SK-N-SH (cell line): ENCODE measurements at regions not wholly inside any gene's neighbourhood (a gene's known extent, or its start where the extent isn't known, plus 50 kb on each side); places are given as distances from the start of the nearest gene placed in this dataset.

Experiments
- CTCF ChIA-PET: fragments of 300-600, 350-600 bp; formaldehyde crosslinking; extraction: SDS; loops from one replicate; lab custom pipeline; 2021; lab: Yijun Ruan, JAX
- POLR2A ChIA-PET: fragments of 350-600 bp; sonication (Branson Sonifier 250); formaldehyde crosslinking; extraction: SDS; loops from one replicate; lab custom pipeline; 2020; ENCODE audit warnings: antibody characterized with exemption, inconsistent platforms; lab: Yijun Ruan, JAX
- DNase-seq: peaks from one replicate; pipeline ENCODE4 v3.0.0; 2012
- H2AFZ ChIP-seq: fragments of 200-600 bp; sonication (generic); 2 replicates; pipeline ENCODE4 v1.8.1; 2016; ENCODE audit warnings: antibody characterized with exemption, mild to moderate bottlenecking, low read depth
- H3F3A ChIP-seq: fragments of 200-600 bp; sonication (generic); replicated peaks from 2 replicates; pipeline ENCODE3; 2016; ENCODE audit warnings: antibody characterized with exemption, mild to moderate bottlenecking; ENCODE audit not compliant: insufficient read depth
- H3K27ac ChIP-seq, 2 experiments: fragments of 200-500 bp in 1 of 2; fragments of 200-600 bp in 1 of 2; sonication (Bioruptor generic) in 1 of 2; sonication (generic), shearing (Covaris generic) in 1 of 2; 2 replicates each; pipeline versions ENCODE4 v1.5.1 to v1.6.1; 2014 to 2016; ENCODE audit warnings: low read depth in 2 of 2, inconsistent platforms in 1 of 2, low read length in 1 of 2, mild to moderate bottlenecking in 1 of 2, mixed read lengths in 1 of 2
- H3K27me3 ChIP-seq: fragments of 200-600 bp; sonication (generic), shearing (Covaris generic); 2 replicates; pipeline ENCODE4 v1.6.1; 2016; ENCODE audit warnings: mixed run types; ENCODE audit not compliant: insufficient read depth
- H3K36me3 ChIP-seq, 2 experiments: fragments of 200-500 bp in 1 of 2; fragments of 200-600 bp in 1 of 2; sonication (Bioruptor generic) in 1 of 2; sonication (generic) in 1 of 2; replicated peaks in 1 of 2; 2 replicates each; pipeline versions ENCODE3 to v1.5.1; 2014 to 2016; ENCODE audit warnings: low read length in 1 of 2, mild to moderate bottlenecking in 1 of 2; ENCODE audit not compliant: insufficient read depth in 2 of 2, control insufficient read depth in 1 of 2
- H3K4me1 ChIP-seq, 2 experiments: fragments of 200-500 bp in 1 of 2; fragments of 200-600 bp in 1 of 2; sonication (Bioruptor generic) in 1 of 2; sonication (generic), shearing (Covaris generic) in 1 of 2; 2 replicates each; pipeline versions ENCODE4 v1.5.1 to v1.6.1; 2014 to 2016; ENCODE audit warnings: low read depth in 1 of 2, low read length in 1 of 2, mixed run types in 1 of 2; ENCODE audit not compliant: insufficient read depth in 2 of 2, control insufficient read depth in 1 of 2
- H3K4me2 ChIP-seq: fragments of 200-600 bp; sonication (generic), shearing (Covaris generic); 2 replicates; pipeline ENCODE4 v1.6.1; 2017; ENCODE audit warnings: mixed run types
- H3K4me3 ChIP-seq, 2 experiments: fragments of 200-500 bp in 1 of 2; fragments of 200-600 bp in 1 of 2; sonication (Bioruptor generic) in 1 of 2; sonication (generic), shearing (Covaris generic) in 1 of 2; 2 replicates each; pipeline versions ENCODE4 v1.5.1 to v1.8.1; 2014 to 2016; ENCODE audit warnings: low read depth in 2 of 2, inconsistent platforms in 1 of 2, low read length in 1 of 2, mild to moderate bottlenecking in 1 of 2, mixed read lengths in 1 of 2, moderate library complexity in 1 of 2
- H3K79me2 ChIP-seq: fragments of 200-600 bp; sonication (generic); 2 replicates; pipeline ENCODE4 v1.8.1; 2017; ENCODE audit warnings: mild to moderate bottlenecking; ENCODE audit not compliant: insufficient read depth
- H3K9ac ChIP-seq: fragments of 200-600 bp; sonication (generic); 2 replicates; pipeline ENCODE4 v1.6.1; 2017; ENCODE audit warnings: mixed run types
- H3K9me2 ChIP-seq: fragments of 200-600 bp; sonication (generic); 2 replicates; pipeline ENCODE4 v1.6.1; 2017; ENCODE audit warnings: mixed run types
- H3K9me3 ChIP-seq: fragments of 200-600 bp; sonication (generic); 2 replicates; pipeline ENCODE4 v1.6.1; 2017; ENCODE audit warnings: mixed run types, mild to moderate bottlenecking, moderate library complexity
- H4K20me1 ChIP-seq: fragments of 200-600 bp; sonication (generic); 2 replicates; pipeline ENCODE4 v1.6.1; 2017; ENCODE audit warnings: mild to moderate bottlenecking, mixed run types; ENCODE audit not compliant: insufficient read depth
- EP300 ChIP-seq, 2 experiments: IDR thresholded peaks; 2 replicates each; pipeline versions ENCODE4 v1.4.0 to v1.6.1; 2012; ENCODE audit warnings: borderline replicate concordance in 1 of 2, low read depth in 1 of 2, low read length in 1 of 2
- EZH2phosphoT487 ChIP-seq: fragments of 200-600 bp; sonication (generic); IDR thresholded peaks from 2 replicates; pipeline ENCODE4 v1.6.1; 2017; ENCODE audit warnings: low read depth, mixed run types, mild to moderate bottlenecking, antibody characterized with exemption, moderate library complexity, borderline replicate concordance
- FOSL2 ChIP-seq: IDR thresholded peaks from 2 replicates; pipeline ENCODE4 v1.4.0; 2012; ENCODE audit warnings: low read depth, mild to moderate bottlenecking, moderate library complexity, borderline replicate concordance
- FOXJ3 ChIP-seq: sonication (generic); formaldehyde crosslinking; IDR thresholded peaks from 2 replicates; pipeline ENCODE4 v1.5.1; 2020; ENCODE audit warnings: mild to moderate bottlenecking, missing genetic modification reagents
- FOXM1 ChIP-seq: IDR thresholded peaks from 2 replicates; pipeline ENCODE4 v1.4.0; 2012; ENCODE audit warnings: low read depth, mild to moderate bottlenecking
- GABPA ChIP-seq: IDR thresholded peaks from 2 replicates; pipeline ENCODE4 v1.4.0; 2012; ENCODE audit warnings: low read depth, mild to moderate bottlenecking
- GATA2 ChIP-seq: sonication (generic); formaldehyde crosslinking; IDR thresholded peaks from 2 replicates; pipeline ENCODE4 v1.5.0; 2020; ENCODE audit warnings: mild to moderate bottlenecking, missing genetic modification reagents
- JUND ChIP-seq: IDR thresholded peaks from 2 replicates; pipeline ENCODE4 v1.4.0; 2012
- MXI1 ChIP-seq: IDR thresholded peaks from 2 replicates; pipeline ENCODE4 v1.6.1; 2012; ENCODE audit warnings: mild to moderate bottlenecking, low read depth, low read length, improper control_type of control experiment
- NRF1 ChIP-seq: IDR thresholded peaks from 2 replicates; pipeline ENCODE4 v1.6.1; 2012; ENCODE audit warnings: low read depth, mild to moderate bottlenecking, low read length
- RCOR1 ChIP-seq: fragments of 150-350 bp; IDR thresholded peaks from 2 replicates; pipeline ENCODE4 v1.6.1; 2017; ENCODE audit warnings: antibody characterized with exemption, low read length
- RFX5 ChIP-seq: IDR thresholded peaks from 2 replicates; pipeline ENCODE4 v1.6.1; 2012; ENCODE audit warnings: mild to moderate bottlenecking, improper control_type of control experiment, low read length
- RXRA ChIP-seq: IDR thresholded peaks from 2 replicates; pipeline ENCODE4 v1.4.0; 2012; ENCODE audit warnings: low read depth, mild to moderate bottlenecking, borderline replicate concordance
- TAF1 ChIP-seq: IDR thresholded peaks from 2 replicates; pipeline ENCODE4 v1.6.1; 2012; ENCODE audit warnings: low read depth, mild to moderate bottlenecking, low read length, moderate library complexity, borderline replicate concordance
- TCF12 ChIP-seq: IDR thresholded peaks from 2 replicates; pipeline ENCODE4 v1.4.0; 2012
- TEAD4 ChIP-seq: IDR thresholded peaks from 2 replicates; pipeline ENCODE4 v1.4.0; 2012; ENCODE audit warnings: mild to moderate bottlenecking, borderline replicate concordance; ENCODE audit not compliant: insufficient read depth
- USF1 ChIP-seq: IDR thresholded peaks from 2 replicates; pipeline ENCODE4 v1.4.0; 2012; ENCODE audit warnings: low read depth, borderline replicate concordance
- YY1 ChIP-seq: IDR thresholded peaks from 2 replicates; pipeline ENCODE4 v1.4.0; 2012; ENCODE audit warnings: low read depth, mild to moderate bottlenecking
- WGBS: methylation state at CpG from one replicate; pipeline ENCODE4 v1.1.6; 2017; ENCODE audit warnings: low lambda C conversion rate; 5-methylcytosine and 5-hydroxymethylcytosine counted together
- TF ChIP-seq, protein P1 (sequence below): IDR thresholded peaks from 2 replicates; pipeline ENCODE4 v1.4.0; 2012; ENCODE audit warnings: low read depth, borderline replicate concordance
- TF ChIP-seq, protein P2 (sequence below): fragments of 150-350 bp; IDR thresholded peaks from 2 replicates; pipeline ENCODE4 v1.6.1; 2017; ENCODE audit warnings: antibody characterized with exemption, low read length, low read depth, borderline replicate concordance

DNA sequence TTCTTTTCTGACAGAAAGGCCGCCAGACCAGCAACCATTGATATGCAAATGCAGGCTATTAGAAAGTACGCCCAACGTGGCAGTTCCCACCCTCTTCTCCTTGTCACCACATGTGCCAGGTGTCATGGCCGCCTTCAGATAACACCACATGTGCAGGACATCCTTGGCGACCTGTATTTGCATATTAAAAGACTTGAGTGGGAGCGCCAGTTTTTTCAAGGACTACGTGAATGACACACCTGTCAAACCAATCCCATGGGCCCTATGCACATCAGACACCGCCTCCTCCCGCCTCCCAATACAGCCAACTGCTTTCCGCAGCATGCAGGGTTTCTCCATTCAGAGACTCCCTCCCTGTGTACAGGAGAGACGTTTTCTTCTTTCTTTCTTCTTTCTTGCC is 318.6 kb upstream of the FAR2 start:
- H3F3A ChIP-seq, result no peaks in the 10 kb centered on the region
- H3K36me3 ChIP-seq, result no peaks in the 10 kb centered on the region
- DNase-seq, result no peak
- no peaks in the 10 kb centered on the region; the same call in 1 of the 2 replicates for H3K9me3 ChIP-seq
- no peaks in the 10 kb centered on the region; the same call in 1 of the 2 replicates for H3K27me3 ChIP-seq
- no peak overlapping the region for H3K4me3 ChIP-seq
- H4K20me1 ChIP-seq, result no peaks in the 10 kb centered on the region
- no peak for TF ChIP-seq TAF1
- TF ChIP-seq RCOR1, result no peak
- TF ChIP-seq RXRA, result no peak
- no peak for TF ChIP-seq YY1
- TF ChIP-seq, protein P1, sequence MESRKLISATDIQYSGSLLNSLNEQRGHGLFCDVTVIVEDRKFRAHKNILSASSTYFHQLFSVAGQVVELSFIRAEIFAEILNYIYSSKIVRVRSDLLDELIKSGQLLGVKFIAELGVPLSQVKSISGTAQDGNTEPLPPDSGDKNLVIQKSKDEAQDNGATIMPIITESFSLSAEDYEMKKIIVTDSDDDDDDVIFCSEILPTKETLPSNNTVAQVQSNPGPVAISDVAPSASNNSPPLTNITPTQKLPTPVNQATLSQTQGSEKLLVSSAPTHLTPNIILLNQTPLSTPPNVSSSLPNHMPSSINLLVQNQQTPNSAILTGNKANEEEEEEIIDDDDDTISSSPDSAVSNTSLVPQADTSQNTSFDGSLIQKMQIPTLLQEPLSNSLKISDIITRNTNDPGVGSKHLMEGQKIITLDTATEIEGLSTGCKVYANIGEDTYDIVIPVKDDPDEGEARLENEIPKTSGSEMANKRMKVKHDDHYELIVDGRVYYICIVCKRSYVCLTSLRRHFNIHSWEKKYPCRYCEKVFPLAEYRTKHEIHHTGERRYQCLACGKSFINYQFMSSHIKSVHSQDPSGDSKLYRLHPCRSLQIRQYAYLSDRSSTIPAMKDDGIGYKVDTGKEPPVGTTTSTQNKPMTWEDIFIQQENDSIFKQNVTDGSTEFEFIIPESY, result no peak
- no peak for TF ChIP-seq NRF1
- no peak for TF ChIP-seq FOSL2
- no peak for TF ChIP-seq TCF12
- no peak for TF ChIP-seq TEAD4
- no peak for TF ChIP-seq GABPA
- no peak for TF ChIP-seq FOXJ3 (CRISPR knock-in tag)
- TF ChIP-seq GATA2, result no peak
- no peak for TF ChIP-seq RFX5
- TF ChIP-seq USF1, result no peak
- no peak for TF ChIP-seq EZH2phosphoT487
- no peak for TF ChIP-seq JUND
- no peak for TF ChIP-seq EP300 (IDR thresholded peaks at IDR 0.05; ENCODE audit: borderline replicate concordance in 1 of 2, low read depth in 1 of 2, low read length in 1 of 2)
- no peak for TF ChIP-seq FOXM1
- TF ChIP-seq MXI1, result no peak
- TF ChIP-seq, protein P2, sequence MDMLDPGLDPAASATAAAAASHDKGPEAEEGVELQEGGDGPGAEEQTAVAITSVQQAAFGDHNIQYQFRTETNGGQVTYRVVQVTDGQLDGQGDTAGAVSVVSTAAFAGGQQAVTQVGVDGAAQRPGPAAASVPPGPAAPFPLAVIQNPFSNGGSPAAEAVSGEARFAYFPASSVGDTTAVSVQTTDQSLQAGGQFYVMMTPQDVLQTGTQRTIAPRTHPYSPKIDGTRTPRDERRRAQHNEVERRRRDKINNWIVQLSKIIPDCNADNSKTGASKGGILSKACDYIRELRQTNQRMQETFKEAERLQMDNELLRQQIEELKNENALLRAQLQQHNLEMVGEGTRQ, result no peak
- WGBS, result 66% methylated on average over 11 of the region's 11 CpGs
- no peak overlapping the region for H3K9ac ChIP-seq
- no peak overlapping the region for H3K4me2 ChIP-seq
- H3K79me2 ChIP-seq, result no peaks in the 10 kb centered on the region
- H2AFZ ChIP-seq, result no peak overlapping the region
- POLR2A ChIA-PET, result no interaction called here
- no peaks in the 10 kb centered on the region for H3K4me1 ChIP-seq
- H3K27ac ChIP-seq, result no peak overlapping the region
- CTCF ChIA-PET, result no interaction called here
- H3K9me2 ChIP-seq, result no peaks in the 10 kb centered on the region
